CD14-positive monocyte (primary cell): ENCODE measurements at regions not wholly inside any gene's neighbourhood (a gene's known extent, or its start where the extent isn't known, plus 50 kb on each side); places are given as distances from the start of the nearest gene placed in this dataset.
A peak's percentile ranks its signal among the peaks of the same experiment; 100 is the strongest.

Experiments
- DNase-seq, 3 donors: peaks; one replicate each; pipeline ENCODE4 v3.0.0-alpha.2; 2011 to 2022
- H2AFZ ChIP-seq: 2 replicates; pipeline ENCODE4 v1.6.0; 2012; ENCODE audit warnings: mild to moderate bottlenecking, low read depth, low read length, inconsistent platforms; ENCODE audit not compliant: insufficient read depth, poor library complexity, severe bottlenecking
- H3K27ac ChIP-seq, 2 donors: 1 replicate in 1 of 2; 2 replicates in 1 of 2; pipeline ENCODE4 v1.5.1; 2012 to 2013; ENCODE audit warnings: low read length in 2 of 2, control low read depth in 1 of 2, inconsistent platforms in 1 of 2, low read depth in 1 of 2, mild to moderate bottlenecking in 1 of 2
- H3K27me3 ChIP-seq, 2 donors: one replicate each; pipeline versions ENCODE4 v1.6.0 to v1.6.1; 2011 to 2013; ENCODE audit warnings: low read length in 2 of 2; ENCODE audit not compliant: control insufficient read depth in 2 of 2, insufficient read depth in 2 of 2
- H3K36me3 ChIP-seq, 2 donors: replicated peaks in 1 of 2; 1 replicate in 1 of 2; 2 replicates in 1 of 2; pipeline versions ENCODE4 v1.5.1 to v1.6.1; 2012 to 2013; ENCODE audit warnings: low read length in 2 of 2, control low read depth in 1 of 2, inconsistent platforms in 1 of 2, mild to moderate bottlenecking in 1 of 2; ENCODE audit not compliant: insufficient read depth in 2 of 2, control insufficient read depth in 1 of 2
- H3K4me1 ChIP-seq, 2 donors: 1 replicate in 1 of 2; 2 replicates in 1 of 2; pipeline versions ENCODE4 v1.5.1 to v1.6.1; 2012 to 2013; ENCODE audit warnings: low read length in 2 of 2, control low read depth in 1 of 2, inconsistent platforms in 1 of 2, mild to moderate bottlenecking in 1 of 2, moderate library complexity in 1 of 2; ENCODE audit not compliant: insufficient read depth in 2 of 2, control insufficient read depth in 1 of 2
- H3K4me2 ChIP-seq: replicated peaks from 2 replicates; pipeline ENCODE3; 2012; ENCODE audit warnings: low read length, moderate library complexity, mild to moderate bottlenecking; ENCODE audit not compliant: poor library complexity, severe bottlenecking; ENCODE audit errors: extremely low read depth
- H3K4me3 ChIP-seq, 3 experiments: fragments of 200-600 bp in 1 of 3; sonication (generic) in 1 of 3; replicated peaks in 1 of 3; 1 replicate in 2 of 3; 2 replicates in 1 of 3; pipeline ENCODE4 v1.5.1; 2011 to 2013; ENCODE audit warnings: low read length in 3 of 3, mild to moderate bottlenecking in 3 of 3, control low read depth in 2 of 3, low read depth in 2 of 3, inconsistent platforms in 1 of 3, moderate library complexity in 1 of 3
- H3K79me2 ChIP-seq: 2 replicates; pipeline ENCODE4 v1.6.0; 2012; ENCODE audit warnings: mild to moderate bottlenecking, control low read depth, inconsistent platforms, low read length, moderate library complexity; ENCODE audit not compliant: insufficient read depth
- H3K9ac ChIP-seq: 2 replicates; pipeline ENCODE4 v1.6.0; 2017; ENCODE audit warnings: low read length, mild to moderate bottlenecking; ENCODE audit not compliant: insufficient read depth, poor library complexity, severe bottlenecking
- H3K9me3 ChIP-seq, 2 donors: replicated peaks in 1 of 2; 1 replicate in 1 of 2; 2 replicates in 1 of 2; pipeline versions ENCODE4 v1.5.1 to v1.6.1; 2012 to 2013; ENCODE audit warnings: low read length in 2 of 2, control low read depth in 1 of 2; ENCODE audit not compliant: control insufficient read depth in 1 of 2, insufficient read depth in 1 of 2
- H4K20me1 ChIP-seq: 2 replicates; pipeline ENCODE4 v1.6.0; 2012; ENCODE audit warnings: mild to moderate bottlenecking, low read length, control low read depth, moderate library complexity; ENCODE audit not compliant: insufficient read depth
- H3K27ac Mint-ChIP-seq, 7 donors: one replicate each; pipeline ENCODE4 v1.8.0; 2020; ENCODE audit warnings: mild to moderate bottlenecking in 7 of 7, mixed read lengths in 7 of 7, moderate library complexity in 6 of 7, inconsistent platforms in 2 of 7
- H3K27me3 Mint-ChIP-seq, 3 donors: one replicate each; pipeline ENCODE4 v1.8.0; 2021 to 2022; ENCODE audit warnings: low read depth in 3 of 3, mild to moderate bottlenecking in 3 of 3, mixed read lengths in 3 of 3, moderate library complexity in 3 of 3, inconsistent platforms in 1 of 3
- H3K36me3 Mint-ChIP-seq, 2 donors: one replicate each; pipeline ENCODE4 v1.8.0; 2020; ENCODE audit warnings: mixed read lengths in 2 of 2, inconsistent platforms in 1 of 2, mild to moderate bottlenecking in 1 of 2
- H3K4me1 Mint-ChIP-seq: one replicate; pipeline ENCODE4 v1.8.0; 2020; ENCODE audit warnings: mild to moderate bottlenecking, mixed read lengths
- H3K4me3 Mint-ChIP-seq, 2 donors: one replicate each; pipeline ENCODE4 v1.8.0; 2020; ENCODE audit warnings: mild to moderate bottlenecking in 2 of 2, mixed read lengths in 2 of 2, moderate library complexity in 1 of 2
- H3K9me3 Mint-ChIP-seq, 7 donors: one replicate each; pipeline ENCODE4 v1.8.0; 2020 to 2022; ENCODE audit warnings: mixed read lengths in 7 of 7, mild to moderate bottlenecking in 6 of 7, moderate library complexity in 6 of 7, inconsistent platforms in 2 of 7
- WGBS: methylation state at CpG from one replicate; pipeline ENCODE4 v1.1.5; 2013; ENCODE audit warnings: missing lambda C conversion rate; ENCODE audit not compliant: insufficient coverage; 5-methylcytosine and 5-hydroxymethylcytosine counted together
- intact Hi-C, 2 donors: fragments of 100-400 bp; cut with micrococcal nuclease; formaldehyde crosslinking; loops; one replicate each; pipeline versions ENCODE4 v1.15.0 to v1.15.1; 2023
- TF ChIP-seq, protein P1 (sequence below): fragments of 200-600 bp; IDR thresholded peaks from one replicate; pipeline ENCODE4 v1.8.0; 2022; ENCODE audit warnings: antibody characterized with exemption, mild to moderate bottlenecking

DNA sequence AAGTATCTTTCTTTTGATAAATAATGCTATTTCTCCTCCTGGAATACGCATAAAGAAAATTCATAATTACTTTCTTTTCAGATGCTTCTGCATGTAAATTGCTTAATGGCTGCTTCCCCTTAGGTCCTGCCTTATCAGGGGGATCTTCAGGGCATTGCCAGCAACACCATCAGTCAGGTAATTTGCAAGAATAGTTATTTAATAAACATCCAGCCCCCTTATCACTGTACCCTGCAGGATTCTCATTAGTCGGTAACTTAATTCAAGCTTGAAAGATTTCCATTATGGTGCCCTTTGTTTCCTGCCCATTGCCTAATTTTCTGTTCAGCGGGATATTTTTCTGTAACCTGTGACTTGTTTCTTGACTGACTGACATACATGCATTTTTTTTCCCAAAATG lies 414.5 kb downstream of the MFSD1 start:
- intact Hi-C loops: no loop called here
- Histone ChIP-seq H3K36me3 (no peaks in the 10 kb centered on the region), H3K27ac (no peak overlapping the region), H3K4me2 (no peak overlapping the region), H3K4me3 (no peak overlapping the region), H3K79me2 (no peaks in the 10 kb centered on the region), H2AFZ (no peak overlapping the region), H4K20me1 (no peaks in the 10 kb centered on the region), H3K9ac (no peak overlapping the region), H3K27me3 (no peaks in the 10 kb centered on the region), H3K9me3 (no peaks in the 10 kb centered on the region), H3K4me1 (no peaks in the 10 kb centered on the region)
- no peaks in the 10 kb centered on the region for H3K9me3 Mint-ChIP-seq
- no peak for DNase-seq
- no peaks in the 10 kb centered on the region for H3K36me3 Mint-ChIP-seq
- H3K27me3 Mint-ChIP-seq: peaks cover 0 to 2% (median 0%) of the 10 kb centered on the region in 3 donors
- H3K27ac Mint-ChIP-seq: no peak overlapping the region
- H3K4me1 Mint-ChIP-seq: no peaks in the 10 kb centered on the region
- 100% methylated on average over 1 of the region's 3 CpGs for WGBS
- H3K4me3 Mint-ChIP-seq: no peak overlapping the region
- TF ChIP-seq, protein P1, sequence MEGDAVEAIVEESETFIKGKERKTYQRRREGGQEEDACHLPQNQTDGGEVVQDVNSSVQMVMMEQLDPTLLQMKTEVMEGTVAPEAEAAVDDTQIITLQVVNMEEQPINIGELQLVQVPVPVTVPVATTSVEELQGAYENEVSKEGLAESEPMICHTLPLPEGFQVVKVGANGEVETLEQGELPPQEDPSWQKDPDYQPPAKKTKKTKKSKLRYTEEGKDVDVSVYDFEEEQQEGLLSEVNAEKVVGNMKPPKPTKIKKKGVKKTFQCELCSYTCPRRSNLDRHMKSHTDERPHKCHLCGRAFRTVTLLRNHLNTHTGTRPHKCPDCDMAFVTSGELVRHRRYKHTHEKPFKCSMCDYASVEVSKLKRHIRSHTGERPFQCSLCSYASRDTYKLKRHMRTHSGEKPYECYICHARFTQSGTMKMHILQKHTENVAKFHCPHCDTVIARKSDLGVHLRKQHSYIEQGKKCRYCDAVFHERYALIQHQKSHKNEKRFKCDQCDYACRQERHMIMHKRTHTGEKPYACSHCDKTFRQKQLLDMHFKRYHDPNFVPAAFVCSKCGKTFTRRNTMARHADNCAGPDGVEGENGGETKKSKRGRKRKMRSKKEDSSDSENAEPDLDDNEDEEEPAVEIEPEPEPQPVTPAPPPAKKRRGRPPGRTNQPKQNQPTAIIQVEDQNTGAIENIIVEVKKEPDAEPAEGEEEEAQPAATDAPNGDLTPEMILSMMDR: no peak

DNA sequence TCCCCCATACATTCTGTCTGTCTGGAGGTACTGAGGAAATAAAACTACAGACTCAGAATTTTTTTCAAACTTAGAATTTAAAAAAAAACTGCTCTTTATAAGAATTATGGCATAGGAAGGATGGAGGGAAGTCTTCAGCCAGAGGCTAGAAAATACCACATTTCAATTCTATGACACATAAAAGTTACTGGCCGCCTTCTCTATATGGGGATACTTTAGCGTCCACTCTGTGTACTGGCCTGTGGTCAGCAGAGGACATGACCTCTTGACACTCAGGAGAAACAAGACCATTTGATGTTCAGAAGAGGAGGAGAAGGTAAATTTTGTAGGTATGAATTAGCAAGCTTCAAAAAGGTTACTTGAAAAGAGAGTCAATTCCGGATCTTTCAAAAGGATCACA lies 417.4 kb downstream of the MFSD1 start:
- Histone ChIP-seq H4K20me1 (no peaks in the 10 kb centered on the region), H3K4me1 (no peaks in the 10 kb centered on the region), H3K27me3 (no peaks in the 10 kb centered on the region), H3K36me3 (no peaks in the 10 kb centered on the region), H3K4me3 (no peak overlapping the region), H2AFZ (no peak overlapping the region), H3K4me2 (no peak overlapping the region), H3K9me3 (no peaks in the 10 kb centered on the region), H3K9ac (no peak overlapping the region), H3K27ac (no peak overlapping the region), H3K79me2 (no peaks in the 10 kb centered on the region)
- H3K36me3 Mint-ChIP-seq: no peaks in the 10 kb centered on the region
- WGBS: no CpG with 5 or more reads among the region's 3 CpGs
- TF ChIP-seq, protein P1: no peak
- peaks cover 0 to 2% (median 0%) of the 10 kb centered on the region in 3 donors for H3K27me3 Mint-ChIP-seq
- no peaks in the 10 kb centered on the region for H3K9me3 Mint-ChIP-seq
- peak overlapping the region in 1 of 7 donors; percentile 54 for H3K27ac Mint-ChIP-seq
- intact Hi-C loops: no loop called here
- no peaks in the 10 kb centered on the region for H3K4me1 Mint-ChIP-seq
- DNase-seq: no peak
- no peak overlapping the region for H3K4me3 Mint-ChIP-seq
